ENCODE measurements at regions not wholly inside any gene's neighbourhood (a gene's known extent, or its start where the extent isn't known, plus 50 kb on each side); places are given as distances from the start of the nearest gene placed in this dataset.

DNA sequence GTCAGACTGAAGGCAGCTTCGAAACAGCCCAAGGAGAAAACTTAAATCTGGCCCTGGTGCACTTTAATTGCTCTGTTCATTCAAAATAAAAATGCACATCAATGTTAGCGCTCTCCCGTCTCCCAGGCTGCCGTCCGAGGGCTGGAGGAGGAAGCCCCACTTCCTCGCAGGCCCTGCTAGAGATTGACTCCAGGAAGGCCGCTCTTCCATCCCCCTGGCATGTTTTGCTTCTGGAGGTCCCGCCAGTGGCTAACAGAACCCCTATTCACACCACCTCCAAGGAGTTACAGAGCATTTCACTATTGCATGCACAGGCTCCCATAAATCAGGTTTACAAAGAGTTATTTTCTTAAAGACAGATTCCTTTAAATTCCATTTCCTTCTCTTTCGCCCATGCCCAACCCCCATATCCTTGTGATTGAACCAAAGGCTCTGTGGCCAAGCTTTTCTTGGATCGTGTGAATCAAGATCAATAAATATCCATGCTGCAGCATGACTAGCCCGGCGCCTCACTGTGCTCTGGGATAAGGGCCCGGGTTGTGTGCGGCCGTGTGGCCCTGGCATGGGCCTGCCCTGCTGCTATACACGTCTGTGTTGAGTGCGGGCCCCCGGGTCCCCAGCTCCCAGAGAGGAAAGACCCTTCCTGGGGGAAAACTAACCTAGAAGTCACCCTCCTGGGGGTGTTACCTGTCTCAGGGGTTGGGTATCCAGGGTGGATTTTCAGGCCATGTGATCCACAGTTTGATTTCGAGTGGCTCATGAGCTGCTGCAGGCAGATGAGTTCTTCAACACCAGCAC, 118.7 kb upstream of the GDF10 start:
- Mint-ChIP-seq H3K4me3 (no peak overlapping the region), H3K27ac (no peak overlapping the region), H3K4me1 (ENCODE audit: low read depth) (peaks cover 9% of the 10 kb centered on the region), H3K9me3 (no peaks in the 10 kb centered on the region), H3K36me3 (ENCODE audit: low read depth) (no peaks in the 10 kb centered on the region), H3K27me3 (no peaks in the 10 kb centered on the region)
- intact Hi-C loops (cut with micrococcal nuclease) = no loop called here

DNA sequence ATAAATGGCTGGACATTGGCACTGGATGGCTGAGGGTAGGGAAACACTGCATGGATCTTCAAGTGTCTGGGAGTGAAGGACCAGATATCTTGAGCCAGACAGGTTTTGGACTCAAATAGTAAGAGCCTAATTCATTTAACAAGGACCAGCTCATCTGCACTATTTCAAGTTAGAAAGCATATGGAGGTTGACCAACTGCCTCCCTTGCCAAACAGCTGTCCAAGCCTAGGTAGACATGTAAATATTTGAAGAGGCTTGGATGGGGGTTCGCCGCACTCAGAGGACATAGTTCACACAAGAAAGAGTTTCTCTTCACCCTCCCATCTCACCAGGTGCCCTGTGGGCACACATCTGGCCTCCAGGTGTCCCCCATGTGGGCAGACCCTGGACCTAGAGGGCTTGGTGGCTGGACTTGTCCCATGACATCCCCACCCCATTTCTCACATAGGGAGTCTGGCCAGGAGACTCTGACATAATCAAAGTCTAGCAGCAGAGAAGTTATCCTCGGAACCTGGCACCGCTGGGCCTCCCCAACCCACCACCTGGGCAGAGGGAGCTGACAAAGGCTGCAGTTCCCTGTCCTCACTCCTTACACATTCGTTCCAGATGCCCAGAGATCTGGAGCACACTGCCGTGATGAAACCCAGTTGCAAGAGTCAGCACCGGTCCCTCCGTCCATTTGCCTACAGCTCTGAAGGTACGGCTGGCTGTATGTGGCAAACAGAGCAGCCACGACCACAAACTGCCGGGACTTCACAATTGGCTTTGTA, 116.9 kb upstream of the GDF10 start:
- Mint-ChIP-seq H3K27me3 (peaks cover 2% of the 10 kb centered on the region), H3K27ac (no peak overlapping the region), H3K9me3 (no peaks in the 10 kb centered on the region), H3K4me1 (ENCODE audit: low read depth) (peaks cover 2% of the 10 kb centered on the region), H3K36me3 (ENCODE audit: low read depth) (no peaks in the 10 kb centered on the region), H3K4me3 (no peak overlapping the region)
- intact Hi-C loops (cut with micrococcal nuclease) = no loop called here

DNA sequence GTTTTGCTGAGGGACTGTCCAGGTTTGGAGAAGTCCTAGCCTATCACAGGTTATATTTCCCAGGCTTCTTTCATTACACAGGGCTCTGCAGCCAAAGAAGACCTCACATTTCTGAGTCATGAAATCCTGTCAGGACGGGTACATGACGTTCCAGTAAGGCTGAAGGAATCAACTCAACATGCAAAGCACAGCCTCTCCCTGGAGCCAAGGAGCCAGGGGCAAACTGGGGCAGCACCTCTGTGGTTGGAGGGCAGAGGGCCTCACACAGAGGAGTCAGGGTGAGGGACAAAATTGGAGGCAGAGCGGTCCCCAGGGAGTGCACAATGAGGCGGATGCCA, 116.3 kb upstream of the GDF10 start:
- Mint-ChIP-seq H3K36me3 (ENCODE audit: low read depth) (no peaks in the 10 kb centered on the region), H3K27me3 (peaks cover 2% of the 10 kb centered on the region), H3K9me3 (no peaks in the 10 kb centered on the region), H3K4me1 (ENCODE audit: low read depth) (peaks cover 5% of the 10 kb centered on the region), H3K4me3 (no peak overlapping the region), H3K27ac (no peak overlapping the region)
- intact Hi-C loops (cut with micrococcal nuclease) = no loop called here

DNA sequence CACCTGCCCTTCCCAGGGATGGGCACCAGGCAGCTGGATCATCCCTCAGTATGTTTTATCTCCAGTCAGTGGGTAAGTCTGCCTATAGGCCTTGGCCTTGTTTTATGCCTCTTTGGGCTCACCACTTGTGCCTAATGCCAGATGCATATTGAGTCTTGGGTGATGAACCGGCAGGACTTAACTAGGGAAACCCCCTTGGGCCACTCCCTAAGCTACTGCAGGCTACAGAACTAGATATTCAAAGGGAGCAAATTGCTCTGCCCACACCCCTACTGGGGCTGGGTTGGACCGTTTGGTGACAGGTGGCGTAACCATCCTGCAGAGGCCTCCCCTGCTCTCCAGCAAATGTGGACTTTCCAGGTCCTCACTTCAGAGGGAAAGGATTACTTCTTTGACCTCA, 115.7 kb upstream of the GDF10 start:
- Mint-ChIP-seq H3K36me3 (ENCODE audit: low read depth) (no peaks in the 10 kb centered on the region), H3K9me3 (no peaks in the 10 kb centered on the region), H3K27me3 (peaks cover 2% of the 10 kb centered on the region), H3K4me1 (ENCODE audit: low read depth) (peaks cover 5% of the 10 kb centered on the region), H3K4me3 (no peak overlapping the region), H3K27ac (no peak overlapping the region)
- intact Hi-C loops (cut with micrococcal nuclease) = no loop called here

DNA sequence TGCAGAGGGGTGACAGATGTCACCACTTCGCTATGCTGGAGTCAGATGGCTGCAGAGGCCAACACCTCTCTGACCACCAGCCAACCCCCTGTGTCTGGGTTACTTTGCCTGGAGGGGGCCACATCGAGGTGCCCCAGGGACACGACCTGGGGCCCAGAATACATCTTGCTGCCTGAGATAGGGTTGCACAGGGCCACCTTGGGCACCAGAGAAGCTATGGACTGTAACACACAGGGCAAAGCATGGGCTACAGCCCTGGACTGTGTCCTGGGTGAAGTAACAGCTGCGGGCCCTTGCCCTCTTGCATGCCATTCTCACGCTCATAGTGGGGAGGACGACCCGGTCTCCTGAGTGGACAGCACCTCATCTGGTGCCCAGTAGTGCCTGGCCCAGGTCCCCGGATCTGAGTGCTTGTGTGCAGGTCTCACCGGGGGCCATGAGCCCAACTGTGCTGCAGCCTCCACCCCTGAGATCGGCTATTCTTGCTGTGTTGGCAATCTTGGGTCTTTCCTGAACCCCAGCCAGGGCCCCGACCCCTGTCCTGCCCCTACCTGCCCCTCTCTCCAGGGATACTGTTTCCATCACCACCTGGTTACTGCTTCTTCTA, 115.2 kb upstream of the GDF10 start:
- no peak overlapping the region for H3K4me3 Mint-ChIP-seq
- no peaks in the 10 kb centered on the region for H3K9me3 Mint-ChIP-seq
- intact Hi-C loops (cut with micrococcal nuclease) = no loop called here
- H3K27ac Mint-ChIP-seq = no peak overlapping the region
- H3K36me3 Mint-ChIP-seq (ENCODE audit: low read depth) = no peaks in the 10 kb centered on the region
- peaks cover 5% of the 10 kb centered on the region for H3K27me3 Mint-ChIP-seq
- H3K4me1 Mint-ChIP-seq (ENCODE audit: low read depth) = peaks cover 5% of the 10 kb centered on the region

DNA sequence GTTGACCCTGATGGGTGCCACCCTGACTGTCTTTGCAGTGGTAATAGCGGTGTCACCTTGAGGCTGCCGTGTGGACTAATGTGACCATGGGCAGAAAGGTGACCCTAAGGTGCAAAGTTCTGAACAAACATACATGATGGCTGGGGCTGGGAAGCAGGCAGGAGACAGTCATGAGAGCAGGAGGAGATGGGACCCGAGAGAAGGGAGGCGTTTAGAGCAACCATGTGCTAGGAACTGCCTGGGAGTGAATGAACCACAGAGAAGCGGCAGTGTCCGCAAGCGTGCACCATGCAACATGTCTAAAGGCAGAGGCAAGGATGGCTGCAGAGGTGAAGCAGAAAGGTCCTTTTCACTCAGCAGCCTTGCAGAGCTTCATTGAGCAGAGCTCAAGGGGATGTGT, 113.1 kb upstream of the GDF10 start:
- intact Hi-C loops (cut with micrococcal nuclease) = no loop called here
- Mint-ChIP-seq H3K4me3 (no peak overlapping the region), H3K27ac (no peak overlapping the region), H3K36me3 (ENCODE audit: low read depth) (no peaks in the 10 kb centered on the region), H3K27me3 (peaks cover 5% of the 10 kb centered on the region), H3K9me3 (no peaks in the 10 kb centered on the region), H3K4me1 (ENCODE audit: low read depth) (peaks cover 5% of the 10 kb centered on the region)

DNA sequence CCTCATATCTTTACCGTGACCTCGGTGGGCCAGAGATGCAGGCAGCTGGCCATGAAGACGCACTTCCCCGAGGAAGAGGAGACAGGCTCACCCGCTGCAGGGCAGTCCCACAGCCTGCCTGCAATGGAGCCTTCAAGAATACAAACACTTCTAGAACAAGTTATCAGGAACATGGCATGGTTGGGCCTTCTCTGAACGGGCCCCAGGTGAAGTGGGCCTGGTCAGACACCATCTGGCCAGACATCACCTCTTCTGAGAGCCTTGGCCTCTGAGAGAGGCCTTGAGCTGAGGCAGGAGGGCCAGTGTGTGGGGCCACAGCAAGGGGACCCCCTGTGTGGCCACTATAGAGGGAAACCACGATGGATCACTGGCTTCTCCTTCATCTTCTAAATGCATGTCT, 112.4 kb upstream of the GDF10 start:
- Mint-ChIP-seq H3K4me3 (no peak overlapping the region), H3K27me3 (peaks cover 5% of the 10 kb centered on the region), H3K9me3 (no peaks in the 10 kb centered on the region), H3K27ac (no peak overlapping the region), H3K4me1 (ENCODE audit: low read depth) (peaks cover 5% of the 10 kb centered on the region), H3K36me3 (ENCODE audit: low read depth) (no peaks in the 10 kb centered on the region)
- intact Hi-C loops (cut with micrococcal nuclease) = no loop called here

DNA sequence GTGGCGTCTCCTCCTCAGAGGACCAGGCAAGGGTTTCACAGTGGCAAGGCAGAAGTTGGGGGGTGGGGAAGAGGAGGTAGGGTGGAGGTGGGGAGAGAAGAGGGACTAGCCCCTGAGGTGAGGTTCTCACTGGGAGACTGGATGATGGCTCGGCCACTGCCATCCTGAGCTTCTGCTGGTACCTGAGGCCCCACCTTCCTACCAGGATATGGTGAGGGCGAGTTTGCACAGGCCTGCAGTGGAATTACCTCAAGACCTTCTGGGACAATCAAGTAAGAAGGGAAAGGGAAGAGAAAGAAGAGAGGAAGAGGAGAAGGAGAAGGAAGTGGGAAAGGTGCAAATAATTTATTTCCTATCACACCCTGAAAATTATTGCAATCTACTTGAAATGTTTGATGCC, 111.8 kb upstream of the GDF10 start:
- H3K4me1 Mint-ChIP-seq (ENCODE audit: low read depth) = peaks cover 5% of the 10 kb centered on the region

DNA sequence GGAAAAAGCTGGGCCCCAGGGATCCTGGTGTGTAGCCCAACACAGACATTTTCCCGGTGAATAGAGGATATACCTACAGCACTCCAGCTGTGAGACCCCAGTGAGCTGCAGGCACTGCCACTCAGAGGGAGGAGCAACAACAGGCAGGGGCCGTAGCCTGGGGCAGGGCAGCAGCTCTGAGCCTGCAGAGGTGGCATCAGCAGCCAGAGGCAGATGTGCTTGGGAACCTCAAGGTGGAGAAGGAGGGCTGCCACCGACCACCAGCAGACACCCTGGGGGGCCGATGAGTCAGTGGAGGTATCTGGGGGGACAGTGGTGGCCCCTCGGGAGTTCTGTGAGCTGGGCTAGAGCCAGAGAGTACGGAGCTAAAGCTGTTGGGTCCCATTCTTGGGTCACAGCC, 110.2 kb upstream of the GDF10 start:
- H3K4me1 Mint-ChIP-seq (ENCODE audit: low read depth) = peaks cover 5% of the 10 kb centered on the region
- peaks cover 5% of the 10 kb centered on the region for H3K27me3 Mint-ChIP-seq
- H3K27ac Mint-ChIP-seq = no peak overlapping the region
- H3K9me3 Mint-ChIP-seq = no peaks in the 10 kb centered on the region
- no peaks in the 10 kb centered on the region for H3K36me3 Mint-ChIP-seq (ENCODE audit: low read depth)
- no peak overlapping the region for H3K4me3 Mint-ChIP-seq
- intact Hi-C loops (cut with micrococcal nuclease) = no loop called here

More for the DNA sequence above, 111.8 kb upstream of the GDF10 start:
- Mint-ChIP-seq H3K4me3 (no peak overlapping the region), H3K27ac (no peak overlapping the region), H3K36me3 (ENCODE audit: low read depth) (no peaks in the 10 kb centered on the region), H3K27me3 (peaks cover 5% of the 10 kb centered on the region), H3K9me3 (no peaks in the 10 kb centered on the region)
- intact Hi-C loops (cut with micrococcal nuclease) = no loop called here

DNA sequence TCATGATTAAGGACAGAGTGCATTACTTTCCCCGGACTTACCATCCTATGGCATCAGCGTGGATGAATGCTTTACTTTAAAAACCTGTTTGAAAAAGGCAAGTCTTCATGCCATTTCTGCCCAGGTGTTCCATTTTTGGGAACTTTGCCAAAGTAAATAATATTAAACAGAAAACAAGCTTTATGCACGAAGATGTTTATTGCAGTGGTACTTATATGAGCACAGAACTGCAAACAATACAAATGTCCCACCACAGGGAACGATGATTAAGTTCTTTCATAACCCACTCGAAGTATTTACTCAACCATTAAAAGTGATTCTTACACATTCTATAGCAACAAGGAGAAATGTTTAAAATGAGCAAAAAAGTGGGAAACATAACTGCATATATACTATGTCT, 109.7 kb upstream of the GDF10 start:
- Mint-ChIP-seq H3K36me3 (ENCODE audit: low read depth) (no peaks in the 10 kb centered on the region), H3K27me3 (peaks cover 5% of the 10 kb centered on the region), H3K27ac (no peak overlapping the region), H3K4me1 (ENCODE audit: low read depth) (peaks cover 5% of the 10 kb centered on the region), H3K4me3 (no peak overlapping the region), H3K9me3 (no peaks in the 10 kb centered on the region)
- intact Hi-C loops (cut with micrococcal nuclease) = no loop called here

DNA sequence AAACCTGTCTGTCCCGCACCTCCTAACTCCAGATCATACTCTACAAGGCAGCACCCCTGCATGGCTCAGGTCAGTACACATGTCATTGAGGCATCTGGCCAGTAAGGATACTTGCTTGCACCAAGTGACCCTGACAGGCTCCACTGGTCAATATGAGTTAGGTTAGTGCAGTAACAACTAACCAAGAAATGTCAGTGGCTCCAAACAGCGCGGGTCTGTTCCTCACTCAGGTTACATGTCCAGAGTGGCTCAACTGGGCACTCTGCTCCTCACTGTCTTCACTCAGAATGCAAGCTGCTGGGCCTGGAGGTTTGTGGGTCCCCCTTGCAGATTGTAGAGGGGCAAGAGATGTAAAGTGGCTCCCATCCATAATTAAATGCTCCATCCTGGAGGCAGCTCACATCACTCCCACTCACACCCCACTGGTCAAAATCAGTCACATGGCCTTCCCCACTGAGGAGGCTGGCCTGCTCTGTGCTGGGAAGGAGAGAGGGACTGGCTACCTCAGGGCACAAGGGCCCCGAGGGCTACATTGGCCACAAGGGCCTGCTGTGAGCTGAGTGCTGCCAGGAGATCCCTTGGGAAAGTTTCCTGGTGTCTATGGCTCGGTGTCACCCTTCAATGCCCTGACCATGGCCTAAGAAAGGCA, 109.1 kb upstream of the GDF10 start:
- intact Hi-C loops (cut with micrococcal nuclease) = no loop called here
- Mint-ChIP-seq H3K27ac (no peak overlapping the region), H3K27me3 (peaks cover 5% of the 10 kb centered on the region), H3K4me3 (no peak overlapping the region), H3K4me1 (ENCODE audit: low read depth) (peaks cover 5% of the 10 kb centered on the region), H3K36me3 (ENCODE audit: low read depth) (no peaks in the 10 kb centered on the region), H3K9me3 (no peaks in the 10 kb centered on the region)

DNA sequence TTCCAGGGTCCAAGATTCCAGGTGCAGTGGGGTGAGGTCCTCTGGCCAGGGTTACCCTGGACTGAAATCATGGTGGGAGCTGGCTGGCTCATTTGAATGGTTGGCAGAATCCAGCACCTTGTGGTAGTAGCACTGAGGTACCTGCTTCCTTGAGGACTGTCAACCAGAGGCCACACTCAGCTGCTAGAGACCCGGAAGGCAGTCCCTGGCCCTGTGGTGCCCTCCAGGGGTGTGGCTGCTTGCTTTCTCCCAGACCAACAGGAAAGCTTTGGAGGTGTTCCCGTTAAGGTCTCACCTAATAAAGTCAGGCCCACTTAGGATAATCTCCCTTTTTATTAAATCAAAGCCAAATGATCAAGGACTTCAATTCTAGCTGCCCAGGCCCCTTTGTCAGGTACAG, 107.7 kb upstream of the GDF10 start:
- Mint-ChIP-seq H3K9me3 (no peaks in the 10 kb centered on the region), H3K4me3 (no peak overlapping the region)
- intact Hi-C loops (cut with micrococcal nuclease) = no loop called here

DNA sequence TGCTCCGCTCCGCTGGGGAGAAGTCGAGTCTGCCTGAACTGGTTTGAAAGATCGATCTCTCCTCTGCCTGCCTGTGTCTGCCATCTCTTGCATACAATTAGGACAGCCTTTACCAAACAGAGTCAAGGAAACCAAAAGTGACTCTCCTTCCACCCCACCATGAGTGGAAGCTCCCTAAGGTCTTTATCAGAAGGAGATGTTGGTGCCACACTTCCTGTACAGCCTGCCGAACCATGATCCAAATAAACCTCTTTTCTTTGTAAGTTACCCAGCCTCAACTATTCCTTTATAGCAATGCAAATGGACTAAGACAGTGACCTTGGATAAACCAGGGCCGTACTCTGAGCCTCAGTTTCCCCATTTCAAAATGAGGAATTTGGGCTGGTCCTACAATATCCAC, 106.3 kb upstream of the GDF10 start:
- no peaks in the 10 kb centered on the region for H3K36me3 Mint-ChIP-seq (ENCODE audit: low read depth)
- H3K4me1 Mint-ChIP-seq (ENCODE audit: low read depth) = no peaks in the 10 kb centered on the region
- H3K27me3 Mint-ChIP-seq = peaks cover 2% of the 10 kb centered on the region
- intact Hi-C loops (cut with micrococcal nuclease) = no loop called here
- no peaks in the 10 kb centered on the region for H3K9me3 Mint-ChIP-seq
- no peak overlapping the region for H3K27ac Mint-ChIP-seq
- no peak overlapping the region for H3K4me3 Mint-ChIP-seq

More for the DNA sequence above, 107.7 kb upstream of the GDF10 start:
- no peak overlapping the region for H3K27ac Mint-ChIP-seq
- peaks cover 5% of the 10 kb centered on the region for H3K4me1 Mint-ChIP-seq (ENCODE audit: low read depth)
- peaks cover 2% of the 10 kb centered on the region for H3K27me3 Mint-ChIP-seq
- no peaks in the 10 kb centered on the region for H3K36me3 Mint-ChIP-seq (ENCODE audit: low read depth)

DNA sequence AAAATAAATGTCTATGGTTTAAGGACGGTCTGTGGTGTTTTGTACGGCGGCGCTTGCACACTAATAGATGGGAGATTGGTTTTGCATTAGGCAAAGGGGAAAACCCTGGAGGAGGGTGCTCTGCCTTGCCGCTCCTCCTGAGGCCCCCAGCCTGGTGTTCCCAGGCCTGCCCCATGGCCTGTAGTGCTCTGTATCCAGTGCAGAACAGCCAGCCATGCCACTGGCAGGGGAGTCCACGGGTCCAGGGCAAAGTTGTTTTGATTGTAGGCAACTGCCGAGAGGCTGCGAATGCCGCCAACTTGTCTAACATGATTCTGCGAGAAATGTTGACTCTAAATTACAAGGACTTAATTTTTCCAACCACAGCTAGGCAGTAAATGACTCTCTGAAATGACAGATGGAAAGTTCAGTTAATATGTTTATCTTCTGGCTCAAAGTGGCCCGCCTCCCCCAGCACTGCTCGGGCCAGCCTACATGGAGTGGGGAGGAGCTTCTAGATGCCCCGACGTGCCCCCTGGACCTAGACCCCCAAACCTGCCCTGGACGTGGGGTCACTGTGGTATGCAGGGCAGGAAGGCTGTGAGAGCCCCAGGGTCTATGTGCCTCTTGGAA, 104.6 kb upstream of the GDF10 start:
- no peak overlapping the region for H3K27ac Mint-ChIP-seq
- no peak overlapping the region for H3K4me3 Mint-ChIP-seq
- no peaks in the 10 kb centered on the region for H3K9me3 Mint-ChIP-seq
- intact Hi-C loops (cut with micrococcal nuclease) = no loop called here
- no peaks in the 10 kb centered on the region for H3K27me3 Mint-ChIP-seq
- H3K36me3 Mint-ChIP-seq (ENCODE audit: low read depth) = no peaks in the 10 kb centered on the region
- no peaks in the 10 kb centered on the region for H3K4me1 Mint-ChIP-seq (ENCODE audit: low read depth)

Measured in dendritic cell treated with granulocyte-macrophage colony-stimulating factor and Interleukin-4, amounts not matched to agents 40 ng/mL and 50 ng/mL, for 4 days (primary cell).